ENCODE measurements at regions not wholly inside any gene's neighbourhood (a gene's known extent, or its start where the extent isn't known, plus 50 kb on each side); places are given as distances from the start of the nearest gene placed in this dataset.
A peak's percentile ranks its signal among the peaks of the same experiment; 100 is the strongest.
"Not testable (repeated sequence)": the region's sequence is repeated elsewhere in the genome, so short reads cannot be mapped to it uniquely, and the experiment has no call there.

DNA sequence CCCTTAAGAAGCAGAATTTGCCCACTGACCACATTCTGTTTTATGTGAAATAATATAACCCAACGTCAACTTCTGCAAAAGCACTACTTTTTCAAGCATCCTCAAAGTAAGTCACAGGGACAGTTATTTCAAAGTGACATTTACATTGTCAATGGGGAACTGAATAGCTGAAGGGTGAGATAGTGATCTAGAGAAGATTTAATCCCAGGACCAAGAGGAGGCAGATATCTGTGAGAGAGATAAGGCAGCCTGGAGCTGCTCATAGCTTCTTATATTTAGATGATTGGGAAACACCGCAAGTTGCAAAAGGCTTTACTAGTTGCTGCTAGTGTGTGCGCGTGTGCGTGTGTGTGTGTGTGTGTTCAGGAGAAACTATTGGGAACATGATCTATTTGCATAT is 210.4 kb upstream of the RFX3 start:
- no peak for FAIRE-seq
- Histone ChIP-seq H3K4me3 (ENCODE audit: low read depth, low read length) (no peak overlapping the region), H3K27me3 (ENCODE audit: control insufficient read depth, insufficient read depth, low read length) (no peaks in the 10 kb centered on the region), H3K36me3 (ENCODE audit: control insufficient read depth, insufficient read depth, low read length) (no peaks in the 10 kb centered on the region)
- DNase-seq (ENCODE audit: low read depth) = no peak
- TF ChIP-seq CTCF (IDR thresholded peaks at IDR 0.05; ENCODE audit: insufficient read depth, low read length, severe bottlenecking) = no peak

DNA sequence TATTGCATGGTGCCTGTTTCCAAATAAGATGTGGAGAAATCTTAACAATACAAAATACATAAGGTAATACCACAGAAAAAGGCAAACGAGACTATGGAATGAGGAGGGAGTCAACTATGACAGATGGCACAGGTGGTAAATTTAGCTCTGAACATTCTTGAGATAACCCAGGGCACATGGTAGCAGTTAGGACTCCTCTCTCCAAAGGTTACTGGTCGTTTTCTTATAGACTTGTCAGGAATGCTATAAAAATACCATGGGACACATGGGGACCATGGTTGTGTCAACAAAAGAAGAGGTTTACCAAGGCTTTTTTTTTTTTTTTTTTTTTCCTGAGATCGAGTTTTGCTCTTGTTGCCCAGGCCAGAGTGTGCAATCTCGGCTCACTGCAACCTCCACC is 209.4 kb upstream of the RFX3 start:
- H3K4me3 ChIP-seq (ENCODE audit: low read depth, low read length) = no peak overlapping the region
- TF ChIP-seq CTCF (IDR thresholded peaks at IDR 0.05; ENCODE audit: insufficient read depth, low read length, severe bottlenecking) = no peak
- H3K27me3 ChIP-seq (ENCODE audit: control insufficient read depth, insufficient read depth, low read length) = no peaks in the 10 kb centered on the region
- DNase-seq (ENCODE audit: low read depth) (no peak), FAIRE-seq (no peak)
- no peaks in the 10 kb centered on the region for H3K36me3 ChIP-seq (ENCODE audit: control insufficient read depth, insufficient read depth, low read length)

DNA sequence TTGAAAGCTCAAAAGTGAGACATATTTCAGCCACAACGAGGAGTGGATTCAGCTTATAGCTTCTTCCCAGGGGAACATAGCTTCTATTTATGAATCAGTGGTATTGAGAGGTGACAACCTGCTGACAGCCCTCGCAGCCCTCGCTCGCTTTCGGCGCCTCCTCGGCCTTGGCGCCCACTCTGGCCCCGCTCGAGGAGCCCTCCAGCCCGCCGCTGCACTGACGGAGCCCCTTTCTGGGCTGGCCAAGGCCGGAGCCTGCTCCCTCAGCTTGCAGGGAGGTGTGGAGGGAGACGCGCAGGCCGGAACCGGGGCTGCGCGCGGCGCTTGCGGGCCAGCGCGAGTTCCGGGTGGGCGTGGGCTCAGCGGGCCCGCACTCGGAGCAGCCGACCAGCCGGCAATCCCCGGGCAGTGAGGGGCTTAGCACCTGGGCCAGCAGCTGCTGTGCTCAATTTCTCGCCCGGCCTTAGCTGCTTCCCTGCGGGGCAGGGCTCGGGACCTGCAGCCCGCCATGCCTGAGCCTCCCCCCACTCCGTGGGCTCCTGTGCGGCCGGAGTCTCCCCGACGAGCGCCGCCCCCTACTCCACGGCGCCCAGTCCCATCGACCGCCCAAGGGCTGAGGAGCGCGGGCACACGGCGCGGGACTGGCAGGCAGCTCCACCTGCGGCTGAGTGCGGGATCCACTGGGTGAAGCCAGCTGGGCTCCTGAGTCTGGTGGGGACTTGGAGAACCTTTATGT is 207.9 kb upstream of the RFX3 start:
- not testable (repeated sequence) for FAIRE-seq; H3K36me3 ChIP-seq (ENCODE audit: control insufficient read depth, insufficient read depth, low read length); H3K27me3 ChIP-seq (ENCODE audit: control insufficient read depth, insufficient read depth, low read length); H3K4me3 ChIP-seq (ENCODE audit: low read depth, low read length); DNase-seq (ENCODE audit: low read depth)

DNA sequence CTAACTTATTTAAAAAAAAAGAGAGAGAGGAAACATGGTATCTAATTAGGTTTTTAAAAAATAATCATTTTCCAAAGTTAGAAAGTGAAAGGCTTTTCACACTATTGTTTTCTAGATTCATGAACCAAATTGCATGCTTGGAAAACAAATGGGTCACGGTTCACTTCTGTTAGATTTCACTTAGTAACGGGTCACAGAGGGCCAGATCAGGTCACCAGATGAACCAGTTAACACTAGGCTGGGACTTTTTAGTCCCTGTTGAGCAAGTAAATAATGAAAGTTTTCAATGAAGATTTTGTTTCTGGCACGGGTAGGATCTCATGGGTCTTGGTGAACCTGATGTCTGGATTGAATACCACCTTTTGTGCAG is 207.2 kb upstream of the RFX3 start:
- FAIRE-seq (no peak), DNase-seq (ENCODE audit: low read depth) (no peak)
- no peak overlapping the region for H3K4me3 ChIP-seq (ENCODE audit: low read depth, low read length)
- no peak for TF ChIP-seq CTCF (IDR thresholded peaks at IDR 0.05; ENCODE audit: insufficient read depth, low read length, severe bottlenecking)
- no peaks in the 10 kb centered on the region for H3K36me3 ChIP-seq (ENCODE audit: control insufficient read depth, insufficient read depth, low read length)
- no peaks in the 10 kb centered on the region for H3K27me3 ChIP-seq (ENCODE audit: control insufficient read depth, insufficient read depth, low read length)

DNA sequence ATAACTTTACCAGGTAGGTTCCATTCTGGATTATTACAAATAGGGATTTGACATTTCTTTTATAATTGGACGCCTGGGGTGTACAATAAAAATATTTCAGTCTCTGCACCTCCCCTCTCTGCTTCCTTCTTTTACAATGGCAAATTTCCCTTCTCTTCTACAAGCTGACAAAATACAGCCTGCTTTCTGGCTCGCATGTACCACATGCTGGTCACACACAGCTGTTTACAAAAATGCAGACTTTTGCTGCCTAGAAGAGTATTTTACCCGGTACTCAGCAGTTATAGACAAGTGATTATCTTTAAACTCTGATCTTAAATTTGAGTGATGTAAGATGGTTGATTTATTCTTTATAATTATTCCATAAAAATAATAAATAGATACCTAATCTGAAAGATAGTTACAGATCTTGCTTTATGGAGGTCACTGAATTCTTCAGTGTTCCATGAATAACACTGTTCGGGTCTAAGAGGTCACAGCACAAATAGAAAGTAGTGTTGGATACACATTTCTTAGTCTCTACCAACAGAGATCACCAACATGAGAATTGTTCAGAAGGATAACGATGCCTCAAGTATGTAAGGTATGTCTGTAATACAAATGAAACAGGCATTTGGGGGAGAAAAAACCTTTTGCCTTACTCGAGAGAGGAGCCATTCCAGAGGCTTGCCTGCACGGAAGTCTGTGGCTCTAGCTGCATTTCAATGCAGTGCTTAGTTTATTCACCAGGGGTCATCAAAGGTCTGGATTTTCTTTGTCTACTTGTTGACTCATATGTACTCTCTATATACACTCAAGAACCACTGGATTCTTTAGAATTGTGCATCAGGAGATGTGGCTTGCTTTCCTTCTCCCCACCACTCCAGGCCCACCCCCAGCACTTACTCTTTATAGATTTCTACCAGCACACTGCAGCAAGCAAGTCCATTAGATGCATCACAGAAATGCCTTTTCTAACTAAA is 206.6 kb upstream of the RFX3 start:
- H3K27me3 ChIP-seq (ENCODE audit: control insufficient read depth, insufficient read depth, low read length) = no peaks in the 10 kb centered on the region
- TF ChIP-seq CTCF (IDR thresholded peaks at IDR 0.05; ENCODE audit: insufficient read depth, low read length, severe bottlenecking) = peak; percentile 69
- peak; percentile 82 for DNase-seq (ENCODE audit: low read depth)
- H3K4me3 ChIP-seq (ENCODE audit: low read depth, low read length) = no peak overlapping the region
- H3K36me3 ChIP-seq (ENCODE audit: control insufficient read depth, insufficient read depth, low read length) = no peaks in the 10 kb centered on the region
- peak; percentile 47 for FAIRE-seq

GRCh38 chr9:3730511-3730922 is 204.7 kb upstream of the RFX3 start:
- no peaks in the 10 kb centered on the region for H3K36me3 ChIP-seq (ENCODE audit: control insufficient read depth, insufficient read depth, low read length)
- no peak overlapping the region for H3K4me3 ChIP-seq (ENCODE audit: low read depth, low read length)
- DNase-seq (ENCODE audit: low read depth) (no peak), FAIRE-seq (no peak)
- H3K27me3 ChIP-seq (ENCODE audit: control insufficient read depth, insufficient read depth, low read length) = no peaks in the 10 kb centered on the region
- no peak for TF ChIP-seq CTCF (IDR thresholded peaks at IDR 0.05; ENCODE audit: insufficient read depth, low read length, severe bottlenecking)

All from bronchial epithelial cell (primary cell).